ENCODE measurements at regions not wholly inside any gene's neighbourhood (a gene's known extent, or its start where the extent isn't known, plus 50 kb on each side); places are given as distances from the start of the nearest gene placed in this dataset.

DNA sequence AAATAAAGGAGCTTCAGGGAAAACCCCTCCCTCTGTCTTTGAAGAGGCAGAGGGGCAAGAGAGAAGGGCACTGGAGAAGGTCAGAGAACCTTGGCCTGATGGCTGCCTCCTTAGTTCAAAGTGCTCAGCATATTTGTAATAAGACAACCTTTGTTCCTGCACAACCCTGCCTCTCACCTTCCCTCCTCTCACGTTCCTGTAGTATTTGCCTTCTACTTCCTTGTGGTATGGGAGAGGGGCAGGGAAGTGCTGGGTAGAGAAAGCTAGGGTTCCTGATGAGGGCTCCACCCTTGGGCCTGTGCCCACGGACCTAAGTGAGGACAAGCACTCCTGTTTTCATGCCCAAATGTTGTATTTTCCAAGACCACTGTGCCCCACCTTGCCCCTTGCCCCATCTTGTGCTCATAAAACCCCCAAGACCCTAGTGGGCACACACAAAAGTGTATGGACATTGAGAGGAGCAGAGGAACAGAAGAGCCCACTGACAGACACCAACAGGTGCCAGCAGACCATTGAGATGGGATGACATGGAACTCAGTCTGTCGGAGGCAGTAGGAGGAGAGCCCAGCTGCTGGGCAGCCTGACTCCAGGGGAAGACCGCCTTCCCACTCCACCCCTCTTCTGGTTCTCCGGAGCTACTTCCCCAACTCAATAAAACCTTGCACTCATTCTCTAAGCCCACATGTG lies 261.5 kb upstream of the CCDC196 start:
- TF ChIP-seq POLR2AphosphoS5 (IDR thresholded peaks at IDR 0.05) = no peak
- TF ChIP-seq, protein P1, sequence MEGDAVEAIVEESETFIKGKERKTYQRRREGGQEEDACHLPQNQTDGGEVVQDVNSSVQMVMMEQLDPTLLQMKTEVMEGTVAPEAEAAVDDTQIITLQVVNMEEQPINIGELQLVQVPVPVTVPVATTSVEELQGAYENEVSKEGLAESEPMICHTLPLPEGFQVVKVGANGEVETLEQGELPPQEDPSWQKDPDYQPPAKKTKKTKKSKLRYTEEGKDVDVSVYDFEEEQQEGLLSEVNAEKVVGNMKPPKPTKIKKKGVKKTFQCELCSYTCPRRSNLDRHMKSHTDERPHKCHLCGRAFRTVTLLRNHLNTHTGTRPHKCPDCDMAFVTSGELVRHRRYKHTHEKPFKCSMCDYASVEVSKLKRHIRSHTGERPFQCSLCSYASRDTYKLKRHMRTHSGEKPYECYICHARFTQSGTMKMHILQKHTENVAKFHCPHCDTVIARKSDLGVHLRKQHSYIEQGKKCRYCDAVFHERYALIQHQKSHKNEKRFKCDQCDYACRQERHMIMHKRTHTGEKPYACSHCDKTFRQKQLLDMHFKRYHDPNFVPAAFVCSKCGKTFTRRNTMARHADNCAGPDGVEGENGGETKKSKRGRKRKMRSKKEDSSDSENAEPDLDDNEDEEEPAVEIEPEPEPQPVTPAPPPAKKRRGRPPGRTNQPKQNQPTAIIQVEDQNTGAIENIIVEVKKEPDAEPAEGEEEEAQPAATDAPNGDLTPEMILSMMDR (IDR thresholded peaks at IDR 0.05) = no peak
